IPS DF 19.7 (cell line): ENCODE measurements at regions not wholly inside any gene's neighbourhood (a gene's known extent, or its start where the extent isn't known, plus 50 kb on each side); places are given as distances from the start of the nearest gene placed in this dataset.

Experiments used
- DNase-seq: peaks from one replicate; pipeline ENCODE4 v3.0.0-alpha.2; 2013; ENCODE audit warnings: low read depth, low spot score

DNA sequence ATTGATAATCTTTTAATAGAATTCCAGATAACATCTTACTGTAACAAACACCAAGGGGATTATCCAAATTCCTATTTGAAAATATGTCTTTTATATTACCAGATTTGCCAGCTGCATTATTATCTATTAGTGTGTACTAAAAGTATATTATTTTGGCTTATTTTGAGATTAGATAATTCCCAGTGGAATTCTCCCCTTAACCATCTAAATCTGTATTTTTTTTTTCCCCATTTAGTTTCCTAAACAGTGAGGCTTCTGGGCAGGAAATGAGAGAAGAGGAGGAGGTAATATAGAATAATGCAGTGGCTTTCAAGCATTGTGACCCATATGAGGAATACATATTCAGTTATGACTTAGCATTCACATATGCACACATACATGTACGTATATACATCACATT, 53.5 kb upstream of the ABL1 start:
- no peak for DNase-seq

DNA sequence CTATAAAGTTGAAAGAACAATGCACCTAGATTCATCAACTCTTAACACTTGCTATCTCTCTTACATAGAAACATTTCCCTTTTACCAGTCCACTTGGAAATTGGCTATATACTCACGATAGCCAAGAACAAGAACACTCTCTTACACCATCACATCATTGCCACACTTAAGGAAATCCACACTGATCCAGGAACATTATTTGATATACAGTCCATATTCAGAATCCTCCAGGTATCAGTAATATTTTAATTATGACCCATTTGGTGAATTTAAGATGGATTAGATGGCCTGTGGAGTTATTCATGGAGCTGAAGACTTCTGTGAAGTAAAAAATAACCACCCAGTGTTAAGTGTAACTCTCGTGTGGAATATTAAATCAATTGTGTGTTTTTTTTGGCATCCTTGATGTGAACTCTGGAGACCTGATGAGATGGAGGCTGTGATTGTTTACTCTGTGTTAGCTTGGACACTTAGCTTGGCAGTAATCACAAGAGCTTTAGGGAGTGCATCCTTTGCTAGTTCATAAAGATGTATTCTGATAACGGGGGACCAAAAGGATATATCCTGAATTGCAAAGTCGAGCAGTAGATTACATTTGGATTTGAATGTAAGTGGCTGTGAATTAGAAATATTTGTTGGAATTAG, 52.0 kb upstream of the ABL1 start:
- no peak for DNase-seq

DNA sequence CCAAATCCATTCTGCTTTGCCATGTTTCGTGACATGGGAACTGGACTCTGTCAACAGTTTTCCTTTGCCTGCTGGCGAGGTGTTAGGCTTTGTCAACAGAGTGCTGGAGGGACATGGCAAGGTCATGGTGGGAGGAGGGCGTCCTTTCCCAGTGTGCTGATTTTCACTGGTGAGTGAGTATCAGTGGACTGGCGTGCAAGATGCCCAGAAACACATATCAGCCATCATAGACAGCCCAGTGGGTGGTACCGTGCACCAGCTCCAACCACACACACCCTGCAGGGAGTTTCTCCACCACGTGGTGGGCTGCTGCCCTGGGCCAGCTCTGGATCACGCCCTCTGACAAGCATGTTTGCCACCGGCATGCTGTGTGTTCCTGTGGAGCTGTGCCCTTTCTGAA, 50.0 kb upstream of the ABL1 start:
- DNase-seq = no peak
